ENCODE measurements at regions not wholly inside any gene's neighbourhood (a gene's known extent, or its start where the extent isn't known, plus 50 kb on each side); places are given as distances from the start of the nearest gene placed in this dataset.

- no peak overlapping the region for H3K27ac ChIP-seq
- no peak for TF ChIP-seq POLR2AphosphoS5 (IDR thresholded peaks at IDR 0.05; ENCODE audit: borderline replicate concordance, low read depth, low read length)
- TF ChIP-seq FOXP2 (optimal IDR thresholded peaks at IDR 0.05; ENCODE audit: control extremely low read depth, extremely low read length, insufficient read depth), result no peak
- TF ChIP-seq EZH2 (IDR thresholded peaks at IDR 0.05), result no peak
These were observed 136.8 kb upstream of the PPP2R2B start for GRCh38 chr5:147015405-147015804.

GRCh38 chr5:147017191-147017590, 138.6 kb upstream of the PPP2R2B start:
- H3K36me3 ChIP-seq (ENCODE audit: insufficient read depth, low read length), result no peaks in the 10 kb centered on the region
- no peak overlapping the region for H3K4me3 ChIP-seq
- no peak overlapping the region for H3K9ac ChIP-seq (ENCODE audit: insufficient read length)
- TF ChIP-seq EZH2 (IDR thresholded peaks at IDR 0.05) (no peak), FOXP2 (optimal IDR thresholded peaks at IDR 0.05; ENCODE audit: control extremely low read depth, extremely low read length, insufficient read depth) (no peak), POLR2AphosphoS5 (IDR thresholded peaks at IDR 0.05; ENCODE audit: borderline replicate concordance, low read depth, low read length) (no peak)
- no peaks in the 10 kb centered on the region for H3K9me3 ChIP-seq (ENCODE audit: low read depth, low read length)
- no peak overlapping the region for H3K27ac ChIP-seq
- DNase-seq (ENCODE audit: low read depth, low spot score), result no peak

More at GRCh38 chr5:147015405-147015804, 136.8 kb upstream of the PPP2R2B start:
- H3K9me3 ChIP-seq (ENCODE audit: low read depth, low read length), result no peaks in the 10 kb centered on the region
- no peak overlapping the region for H3K4me3 ChIP-seq
- no peak overlapping the region for H3K9ac ChIP-seq (ENCODE audit: insufficient read length)
- no peaks in the 10 kb centered on the region for H3K36me3 ChIP-seq (ENCODE audit: insufficient read depth, low read length)
- DNase-seq (ENCODE audit: low read depth, low spot score), result no peak

GRCh38 chr5:147017621-147018020, 139.1 kb upstream of the PPP2R2B start:
- Histone ChIP-seq H3K9me3 (ENCODE audit: low read depth, low read length) (no peaks in the 10 kb centered on the region), H3K9ac (ENCODE audit: insufficient read length) (no peak overlapping the region), H3K4me3 (no peak overlapping the region), H3K36me3 (ENCODE audit: insufficient read depth, low read length) (no peaks in the 10 kb centered on the region), H3K27ac (no peak overlapping the region)
- TF ChIP-seq POLR2AphosphoS5 (IDR thresholded peaks at IDR 0.05; ENCODE audit: borderline replicate concordance, low read depth, low read length) (no peak), FOXP2 (optimal IDR thresholded peaks at IDR 0.05; ENCODE audit: control extremely low read depth, extremely low read length, insufficient read depth) (no peak), EZH2 (IDR thresholded peaks at IDR 0.05) (no peak)
- DNase-seq (ENCODE audit: low read depth, low spot score), result no peak

- no peak overlapping the region for H3K4me3 ChIP-seq
- no peaks in the 10 kb centered on the region for H3K36me3 ChIP-seq (ENCODE audit: insufficient read depth, low read length)
- no peak for DNase-seq (ENCODE audit: low read depth, low spot score)
- H3K9ac ChIP-seq (ENCODE audit: insufficient read length), result no peak overlapping the region
- H3K27ac ChIP-seq, result no peak overlapping the region
- H3K9me3 ChIP-seq (ENCODE audit: low read depth, low read length), result no peaks in the 10 kb centered on the region
- TF ChIP-seq POLR2AphosphoS5 (IDR thresholded peaks at IDR 0.05; ENCODE audit: borderline replicate concordance, low read depth, low read length) (no peak), EZH2 (IDR thresholded peaks at IDR 0.05) (no peak), FOXP2 (optimal IDR thresholded peaks at IDR 0.05; ENCODE audit: control extremely low read depth, extremely low read length, insufficient read depth) (no peak)
These were observed 140.3 kb upstream of the PPP2R2B start for GRCh38 chr5:147018812-147019211.

GRCh38 chr5:147036691-147037245, 158.2 kb upstream of the PPP2R2B start:
- Histone ChIP-seq H3K9me3 (ENCODE audit: low read depth, low read length) (no peaks in the 10 kb centered on the region), H3K36me3 (ENCODE audit: insufficient read depth, low read length) (no peaks in the 10 kb centered on the region), H3K4me3 (no peak overlapping the region), H3K27ac (no peak overlapping the region), H3K9ac (ENCODE audit: insufficient read length) (no peak overlapping the region)
- no peak for DNase-seq (ENCODE audit: low read depth, low spot score)
- TF ChIP-seq EZH2 (IDR thresholded peaks at IDR 0.05), result no peak
- TF ChIP-seq POLR2AphosphoS5 (IDR thresholded peaks at IDR 0.05; ENCODE audit: borderline replicate concordance, low read depth, low read length), result no peak
- TF ChIP-seq FOXP2 (optimal IDR thresholded peaks at IDR 0.05; ENCODE audit: control extremely low read depth, extremely low read length, insufficient read depth), result no peak

- H3K9ac ChIP-seq (ENCODE audit: insufficient read length), result no peak overlapping the region
- DNase-seq (ENCODE audit: low read depth, low spot score), result no peak
- no peak overlapping the region for H3K27ac ChIP-seq
- H3K36me3 ChIP-seq (ENCODE audit: insufficient read depth, low read length), result no peaks in the 10 kb centered on the region
- no peaks in the 10 kb centered on the region for H3K9me3 ChIP-seq (ENCODE audit: low read depth, low read length)
- no peak for TF ChIP-seq EZH2 (IDR thresholded peaks at IDR 0.05)
- no peak for TF ChIP-seq FOXP2 (optimal IDR thresholded peaks at IDR 0.05; ENCODE audit: control extremely low read depth, extremely low read length, insufficient read depth)
- TF ChIP-seq POLR2AphosphoS5 (IDR thresholded peaks at IDR 0.05; ENCODE audit: borderline replicate concordance, low read depth, low read length), result no peak
- H3K4me3 ChIP-seq, result no peak overlapping the region
These were observed 159.1 kb upstream of the PPP2R2B start for GRCh38 chr5:147037515-147038205.

- H3K9me3 ChIP-seq (ENCODE audit: low read depth, low read length), result no peaks in the 10 kb centered on the region
- no peak overlapping the region for H3K4me3 ChIP-seq
- H3K36me3 ChIP-seq (ENCODE audit: insufficient read depth, low read length), result no peaks in the 10 kb centered on the region
- no peak overlapping the region for H3K27ac ChIP-seq
- TF ChIP-seq POLR2AphosphoS5 (IDR thresholded peaks at IDR 0.05; ENCODE audit: borderline replicate concordance, low read depth, low read length) (no peak), FOXP2 (optimal IDR thresholded peaks at IDR 0.05; ENCODE audit: control extremely low read depth, extremely low read length, insufficient read depth) (no peak), EZH2 (IDR thresholded peaks at IDR 0.05) (no peak)
- no peak for DNase-seq (ENCODE audit: low read depth, low spot score)
- H3K9ac ChIP-seq (ENCODE audit: insufficient read length), result no peak overlapping the region
These were observed 162.3 kb upstream of the PPP2R2B start for GRCh38 chr5:147040856-147041255.

GRCh38 chr5:147044572-147045273, 166.2 kb upstream of the PPP2R2B start:
- no peaks in the 10 kb centered on the region for H3K36me3 ChIP-seq (ENCODE audit: insufficient read depth, low read length)
- H3K9ac ChIP-seq (ENCODE audit: insufficient read length), result no peak overlapping the region
- TF ChIP-seq POLR2AphosphoS5 (IDR thresholded peaks at IDR 0.05; ENCODE audit: borderline replicate concordance, low read depth, low read length) (no peak), FOXP2 (optimal IDR thresholded peaks at IDR 0.05; ENCODE audit: control extremely low read depth, extremely low read length, insufficient read depth) (no peak), EZH2 (IDR thresholded peaks at IDR 0.05) (no peak)
- DNase-seq (ENCODE audit: low read depth, low spot score), result no peak
- no peak overlapping the region for H3K27ac ChIP-seq
- no peak overlapping the region for H3K4me3 ChIP-seq
- no peaks in the 10 kb centered on the region for H3K9me3 ChIP-seq (ENCODE audit: low read depth, low read length)
